ENCODE measurements at regions not wholly inside any gene's neighbourhood (a gene's known extent, or its start where the extent isn't known, plus 50 kb on each side); places are given as distances from the start of the nearest gene placed in this dataset.
"Not testable (repeated sequence)": the region's sequence is repeated elsewhere in the genome, so short reads cannot be mapped to it uniquely, and the experiment has no call there.

DNA sequence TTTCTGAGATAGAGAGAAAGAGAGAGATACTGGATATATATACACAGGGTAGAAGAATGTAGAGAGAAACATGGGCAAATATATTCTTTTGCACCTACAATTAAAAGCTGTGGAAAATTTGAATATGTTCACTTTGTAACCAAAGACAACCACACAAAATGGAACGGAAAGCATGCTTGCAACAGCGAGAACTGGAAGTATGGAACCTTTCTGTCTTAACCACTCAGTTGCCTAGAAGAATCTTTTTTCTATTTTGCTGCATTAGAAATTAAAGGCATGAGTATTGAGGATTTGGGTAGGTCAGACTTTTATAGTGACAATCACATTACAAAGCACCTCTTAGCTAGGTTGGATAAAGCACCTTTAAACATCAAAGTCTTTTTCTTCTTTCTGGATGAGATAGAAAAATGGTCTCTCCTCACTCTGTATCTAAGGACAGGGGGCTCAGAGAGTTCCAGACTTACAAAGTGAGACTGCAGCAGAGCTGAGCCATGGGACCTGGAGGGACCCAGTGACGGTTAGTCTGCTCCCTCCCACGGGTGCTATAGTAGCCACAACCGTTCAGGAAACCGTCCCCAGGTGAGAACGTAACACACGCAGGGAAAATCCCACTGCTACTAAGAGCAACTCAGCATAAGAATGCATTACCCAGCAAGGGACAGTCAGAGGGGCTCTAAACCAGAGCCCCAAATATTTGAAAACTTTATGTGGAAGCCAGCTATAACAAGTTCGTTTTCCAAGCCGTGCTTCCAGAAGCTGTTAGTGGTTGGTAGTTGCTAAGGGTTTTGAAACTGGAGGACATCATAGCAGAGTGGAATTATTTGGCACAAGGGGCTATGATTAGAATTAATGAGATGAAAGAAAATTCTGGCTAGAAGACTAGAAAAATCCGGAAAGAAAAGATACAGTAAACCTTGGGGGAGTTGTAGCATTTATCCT is 97.1 kb downstream of the DAD1 start:
- no peak for DNase-seq

DNA sequence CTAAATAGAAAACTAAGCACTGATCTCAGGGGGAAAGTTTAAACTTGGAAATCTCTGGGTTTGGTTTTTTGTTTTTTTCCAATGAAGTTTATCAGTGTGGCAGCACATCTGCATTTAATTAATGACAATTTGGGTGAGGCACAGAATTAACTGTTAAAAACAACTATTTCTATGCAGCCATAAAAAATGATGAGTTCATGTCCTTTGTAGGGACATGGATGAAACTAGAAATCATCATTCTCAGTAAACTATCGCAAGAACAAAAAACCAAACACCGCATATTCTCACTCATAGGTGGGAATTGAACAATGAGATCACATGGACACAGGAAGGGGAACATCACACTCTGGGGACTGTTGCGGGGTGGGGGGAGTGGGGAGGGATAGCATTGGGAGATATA is 98.0 kb downstream of the DAD1 start:
- not testable (repeated sequence) for DNase-seq

DNA sequence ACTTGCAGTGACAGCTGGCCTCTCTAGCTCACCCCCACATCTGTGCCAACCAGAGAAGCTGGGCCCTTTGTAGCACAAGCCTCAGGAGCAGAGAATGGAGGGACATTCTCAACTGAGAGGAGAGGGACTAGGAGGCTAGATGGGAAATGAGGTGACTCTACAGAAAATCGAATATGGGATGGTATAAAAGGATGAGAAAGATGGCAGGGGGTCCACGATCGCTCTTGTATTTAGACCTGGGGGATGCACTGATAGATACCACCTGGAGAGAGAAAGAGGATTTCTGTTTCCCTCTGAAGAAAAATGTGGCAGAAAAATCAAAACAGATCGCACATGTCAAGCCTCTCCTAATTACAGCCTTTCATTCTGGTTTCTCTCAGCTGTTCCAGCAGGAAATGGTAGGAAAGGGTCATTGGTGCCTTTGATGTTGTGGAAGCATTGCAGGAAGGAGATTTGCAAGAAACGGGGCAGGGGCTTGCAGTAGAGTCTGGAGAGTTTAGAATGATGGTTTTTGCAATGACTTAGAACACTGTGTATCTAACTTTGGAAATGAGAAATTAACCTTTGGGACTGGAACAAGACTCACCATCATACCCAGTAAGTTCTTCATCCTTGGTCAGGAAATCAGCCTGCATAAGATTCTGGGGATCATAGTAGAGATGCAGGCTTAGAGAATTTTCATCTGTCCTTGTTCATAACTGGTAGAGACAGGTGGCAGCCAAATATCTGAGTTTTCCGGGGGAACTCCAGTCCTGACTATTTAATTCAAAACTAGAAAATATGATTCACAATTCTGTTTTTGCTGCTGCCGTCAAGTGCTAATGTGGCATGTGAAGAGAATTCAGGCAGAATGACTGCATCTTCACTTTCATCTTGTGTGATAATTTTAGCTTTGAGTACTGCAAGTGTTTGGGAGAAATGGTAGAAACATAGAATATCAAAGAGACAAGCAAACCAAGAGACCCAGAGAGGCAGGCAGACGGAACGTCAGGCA is 98.8 kb downstream of the DAD1 start:
- DNase-seq = no peak

DNA sequence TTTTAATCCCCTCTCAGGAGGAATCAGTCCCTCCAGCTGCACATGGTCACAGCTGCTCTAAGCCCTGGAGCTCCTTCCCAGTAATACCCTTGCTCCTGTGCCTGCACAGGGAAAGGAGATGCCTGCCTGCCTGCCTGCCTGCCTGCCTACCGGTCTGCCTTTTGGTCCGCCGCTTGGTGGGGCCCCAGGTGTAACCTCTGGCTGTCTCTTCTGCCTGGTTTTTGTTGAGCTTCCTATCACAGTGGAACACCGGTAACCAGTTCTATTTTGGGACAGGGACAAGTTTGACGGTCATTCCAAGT is 99.8 kb downstream of the DAD1 start:
- DNase-seq = no peak

DNA sequence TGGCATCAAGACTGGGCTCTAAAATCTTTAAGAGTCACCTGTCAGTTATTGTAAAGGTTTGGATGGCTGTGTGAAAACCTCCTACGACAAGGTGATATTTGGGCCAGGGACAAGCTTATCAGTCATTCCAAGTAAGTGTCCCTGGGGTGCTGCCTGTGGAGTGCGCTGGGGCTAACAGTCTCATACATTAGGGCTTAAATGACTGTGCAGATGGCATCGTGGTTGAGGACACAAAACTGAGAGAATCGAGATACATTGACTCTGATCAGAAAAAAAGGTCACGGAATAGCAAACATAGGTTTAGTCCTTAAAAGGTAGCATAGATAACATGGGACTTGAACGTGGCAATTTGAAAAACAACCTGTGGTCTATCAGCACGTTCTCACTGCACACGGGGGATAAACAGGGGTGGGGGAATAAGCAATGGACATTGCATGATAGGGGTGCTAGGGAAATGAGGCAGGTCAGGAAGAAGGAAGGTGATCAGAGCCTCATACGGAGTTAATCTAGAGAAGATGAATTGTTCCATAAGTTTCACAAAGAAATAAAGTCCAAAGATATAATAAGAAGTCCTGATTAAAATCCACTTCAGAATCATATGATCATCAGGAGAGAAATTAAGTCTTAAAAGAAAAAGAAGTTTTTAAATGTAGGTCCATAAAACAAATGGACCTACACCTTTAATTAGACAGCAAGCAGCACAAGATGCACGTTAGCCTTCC is 100.3 kb downstream of the DAD1 start:
- no peak for DNase-seq

DNA sequence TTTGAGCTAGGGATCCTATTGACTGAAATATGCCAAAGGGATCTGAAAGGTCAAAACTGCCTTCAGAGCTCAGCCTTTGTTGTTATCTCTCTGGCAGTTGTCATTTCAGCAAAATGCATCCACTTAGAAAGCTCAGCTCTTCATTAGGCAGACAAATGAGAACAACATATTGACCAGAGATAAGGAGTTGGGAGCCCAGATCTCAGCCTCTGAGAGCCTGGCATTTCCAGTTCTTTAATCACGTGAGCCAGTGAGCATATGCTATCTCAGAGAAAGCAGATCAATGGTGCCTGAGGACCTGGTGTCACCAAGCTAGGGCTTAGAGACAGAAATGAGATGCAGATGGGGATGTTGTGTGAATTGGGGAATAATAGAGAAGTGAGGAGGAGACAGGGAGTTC is 101.1 kb downstream of the DAD1 start:
- no peak for DNase-seq

DNA sequence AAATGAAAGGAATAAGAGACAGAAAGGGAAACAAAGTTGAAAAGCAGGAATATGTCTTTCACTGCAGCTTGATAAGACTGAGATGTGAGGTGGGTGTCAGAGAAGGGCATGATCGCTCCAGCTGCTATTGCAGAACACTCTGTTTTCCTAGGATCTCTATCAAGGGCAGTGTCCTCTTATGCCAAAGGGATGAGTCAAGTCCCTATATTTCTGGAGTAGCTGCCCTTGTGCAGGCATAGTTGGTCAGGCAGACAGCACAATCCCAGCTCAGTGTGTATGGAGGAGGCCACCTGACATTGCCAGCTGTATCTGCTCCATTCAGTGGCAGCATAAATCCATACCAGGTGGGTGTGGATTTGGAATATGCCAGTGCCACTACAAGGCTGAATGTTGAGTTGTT is 101.6 kb downstream of the DAD1 start:
- DNase-seq = no peak

DNA sequence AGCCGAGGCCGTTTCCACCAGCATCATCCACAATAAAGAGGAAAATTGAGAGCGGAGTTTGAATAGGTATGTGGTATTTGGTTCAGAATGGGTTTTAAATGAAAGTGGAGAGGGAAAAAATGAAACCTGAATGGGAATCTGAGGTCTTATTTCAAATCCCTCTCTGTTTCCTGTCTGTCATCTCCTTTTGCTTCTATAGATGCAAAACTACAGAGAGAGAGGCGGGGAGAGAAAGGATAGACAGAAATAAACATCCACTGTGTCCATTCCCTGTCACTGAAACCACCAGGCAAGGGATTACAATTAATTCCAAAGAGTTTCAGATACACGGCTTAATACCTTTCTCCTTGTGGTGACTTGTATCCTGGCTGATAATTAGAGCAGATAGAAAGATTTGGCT is 102.3 kb downstream of the DAD1 start:
- no peak for DNase-seq

DNA sequence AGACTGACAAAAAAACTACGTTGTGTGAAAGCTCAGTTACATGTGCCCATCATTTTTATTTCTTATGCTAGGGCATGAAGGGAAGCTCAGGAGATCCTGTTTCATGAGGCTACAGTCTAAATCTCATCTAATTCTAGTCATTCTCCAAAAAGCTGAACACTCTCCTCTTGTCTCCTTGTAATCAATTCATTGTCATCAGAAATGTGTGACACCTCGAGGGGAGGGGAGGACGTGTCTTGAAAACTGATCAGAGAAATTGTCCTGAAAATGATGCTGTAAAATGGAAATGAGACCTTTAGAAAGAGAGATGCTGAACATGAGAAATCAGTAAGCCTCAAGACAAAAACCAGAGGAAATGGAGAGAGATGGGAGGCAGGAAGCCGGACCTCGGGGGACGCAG is 103.4 kb downstream of the DAD1 start:
- DNase-seq = no peak

DNA sequence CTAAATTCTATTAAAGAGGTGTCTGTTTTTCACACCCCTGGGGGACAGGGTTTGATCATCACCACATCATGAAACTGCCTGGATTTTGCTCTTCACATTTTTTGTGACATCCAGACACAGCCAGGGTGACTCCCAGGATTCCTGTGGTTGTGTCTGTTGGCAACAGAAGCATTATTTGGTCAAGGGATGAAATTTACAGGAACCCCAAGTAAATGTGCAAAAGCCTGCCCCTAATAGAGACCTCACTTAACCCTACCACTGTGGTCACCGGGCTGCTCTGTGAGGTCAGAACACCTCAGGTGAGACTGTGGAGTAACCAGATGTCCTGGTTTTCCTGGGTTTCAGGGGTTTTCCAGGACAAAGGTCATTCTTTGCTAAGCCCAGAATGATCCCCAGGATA is 103.8 kb downstream of the DAD1 start:
- no peak for DNase-seq

DNA sequence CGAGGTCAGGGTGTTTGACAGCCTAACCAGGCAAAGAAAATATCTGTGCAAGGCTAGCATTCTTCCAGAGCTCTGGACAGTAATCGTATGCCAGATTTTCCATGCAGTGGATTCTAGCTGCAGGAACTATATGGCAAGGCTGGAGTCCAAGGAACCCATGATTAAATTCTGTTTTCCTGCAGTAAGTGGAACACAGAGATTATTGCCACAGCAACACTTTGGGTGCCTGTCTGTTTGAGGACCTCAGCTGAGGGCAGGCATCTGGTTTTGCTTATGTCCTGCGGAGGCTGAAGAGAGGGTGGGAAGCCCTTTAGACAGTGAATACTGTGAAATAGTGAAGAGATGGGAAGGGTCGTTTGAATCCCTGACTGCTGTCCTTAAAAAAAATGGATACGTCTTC is 104.4 kb downstream of the DAD1 start:
- DNase-seq = no peak

DNA sequence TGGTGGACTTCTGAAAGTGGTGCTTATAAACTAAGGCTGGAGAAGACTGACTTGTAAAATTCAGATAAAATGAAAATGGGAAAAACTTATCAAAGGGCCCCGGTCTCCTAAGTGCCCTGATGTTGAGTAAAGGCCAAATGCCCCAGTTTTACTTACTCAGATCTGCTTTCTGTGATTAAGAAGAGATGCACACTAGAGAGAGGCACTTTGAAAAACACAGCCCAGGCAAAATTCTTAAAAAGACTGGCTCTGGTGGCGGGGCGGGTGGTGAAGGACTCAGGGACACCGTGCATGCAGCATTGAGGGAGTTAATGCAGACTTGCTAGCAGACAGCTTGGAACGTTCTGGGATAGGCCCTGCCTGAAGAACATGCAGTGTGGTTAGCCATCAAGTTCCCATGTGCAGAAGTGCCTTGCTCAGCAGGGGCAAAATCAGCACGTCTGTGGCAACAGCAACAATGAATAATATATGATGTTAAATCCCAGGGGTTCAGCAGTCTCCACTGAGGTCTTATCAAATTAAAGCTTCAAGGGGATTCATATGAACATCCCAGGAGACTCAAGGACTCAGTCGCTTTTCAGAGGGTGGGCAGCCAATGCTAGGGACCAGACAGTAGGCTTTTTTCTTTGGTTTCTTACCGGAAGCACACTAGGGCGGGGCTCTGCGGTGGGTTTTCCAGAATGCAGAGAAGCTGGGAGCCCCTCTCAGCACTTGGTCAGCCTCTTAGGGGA is 105.0 kb downstream of the DAD1 start:
- DNase-seq = no peak

DNA sequence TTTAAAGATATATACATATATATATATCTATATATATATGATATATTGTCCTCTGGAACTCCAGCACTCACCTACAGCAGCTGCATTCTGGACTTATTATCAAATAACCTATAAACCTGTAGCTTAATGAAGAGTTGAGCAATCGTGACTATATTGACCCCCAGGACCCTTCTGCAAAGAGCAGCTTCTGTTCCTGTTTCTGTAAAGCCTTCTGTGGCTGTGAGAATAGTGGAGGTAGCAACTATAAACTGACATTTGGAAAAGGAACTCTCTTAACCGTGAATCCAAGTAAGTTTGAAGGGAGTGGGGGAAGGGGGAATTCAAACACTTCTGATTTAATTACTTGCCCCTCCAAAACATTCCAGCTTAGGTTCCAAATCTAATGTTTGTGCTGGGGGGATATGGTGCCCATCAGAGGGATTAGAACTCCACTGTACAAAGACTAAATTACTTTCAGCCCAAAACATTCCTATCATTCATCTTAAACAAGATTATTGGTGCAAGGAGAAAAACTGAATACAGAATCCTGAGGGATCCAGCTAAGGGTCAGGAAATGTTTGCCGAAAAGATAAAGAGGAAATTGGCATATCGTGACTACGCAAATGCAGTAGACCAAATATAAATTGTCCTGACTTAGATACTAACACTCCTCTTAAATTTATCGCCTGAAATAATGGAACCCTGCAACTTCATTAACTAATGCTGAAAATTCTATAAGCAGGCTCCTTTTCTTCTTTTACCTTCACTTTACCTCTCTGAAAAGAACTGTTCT is 106.1 kb downstream of the DAD1 start:
- no peak for DNase-seq

DNA sequence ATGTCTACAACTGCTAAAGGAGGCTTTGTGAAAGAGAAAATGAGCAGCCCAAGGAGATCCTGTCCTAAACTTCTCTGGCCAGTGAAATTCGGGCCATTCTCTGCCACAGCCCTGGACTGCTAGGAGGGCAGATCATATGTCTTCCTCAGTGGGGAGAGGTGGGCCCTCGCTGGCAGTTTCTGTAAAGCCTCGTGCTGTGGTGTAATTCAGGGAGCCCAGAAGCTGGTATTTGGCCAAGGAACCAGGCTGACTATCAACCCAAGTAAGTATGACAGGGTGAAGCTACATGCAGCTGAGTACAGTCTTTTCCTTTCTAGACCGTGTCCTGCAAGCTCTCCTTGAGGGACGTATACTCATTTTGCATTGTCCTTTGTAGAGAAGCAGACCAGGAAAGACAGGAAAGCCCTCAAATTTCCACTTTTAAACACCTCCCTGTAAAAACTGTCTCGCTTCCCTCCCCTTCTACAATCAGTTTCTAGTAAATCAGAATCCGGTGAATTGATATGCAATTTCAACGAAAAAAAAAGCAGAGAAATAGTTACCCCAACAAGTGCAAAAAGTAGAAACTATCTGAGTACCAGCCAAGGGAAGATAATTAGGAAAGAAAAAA is 106.8 kb downstream of the DAD1 start:
- DNase-seq = no peak

DNA sequence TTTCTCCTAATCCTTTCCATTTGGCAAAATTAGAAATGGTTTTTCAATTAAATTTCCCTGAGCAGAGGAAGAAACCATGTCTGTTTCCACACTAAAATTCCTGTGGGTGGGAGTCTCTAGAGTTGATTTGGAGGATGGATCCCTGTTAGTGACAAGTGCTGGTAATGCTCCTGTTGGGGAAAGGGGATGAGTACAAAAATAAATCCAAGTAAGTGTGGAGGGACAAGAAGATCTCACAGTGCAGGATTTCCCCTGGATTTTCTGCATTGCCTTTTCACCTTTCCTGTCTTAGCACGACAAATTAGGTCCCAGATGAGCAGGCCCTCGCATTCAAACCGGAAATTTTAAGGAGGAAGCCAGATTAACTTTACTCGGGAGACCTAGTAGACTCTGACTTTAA is 107.5 kb downstream of the DAD1 start:
- no peak for DNase-seq

DNA sequence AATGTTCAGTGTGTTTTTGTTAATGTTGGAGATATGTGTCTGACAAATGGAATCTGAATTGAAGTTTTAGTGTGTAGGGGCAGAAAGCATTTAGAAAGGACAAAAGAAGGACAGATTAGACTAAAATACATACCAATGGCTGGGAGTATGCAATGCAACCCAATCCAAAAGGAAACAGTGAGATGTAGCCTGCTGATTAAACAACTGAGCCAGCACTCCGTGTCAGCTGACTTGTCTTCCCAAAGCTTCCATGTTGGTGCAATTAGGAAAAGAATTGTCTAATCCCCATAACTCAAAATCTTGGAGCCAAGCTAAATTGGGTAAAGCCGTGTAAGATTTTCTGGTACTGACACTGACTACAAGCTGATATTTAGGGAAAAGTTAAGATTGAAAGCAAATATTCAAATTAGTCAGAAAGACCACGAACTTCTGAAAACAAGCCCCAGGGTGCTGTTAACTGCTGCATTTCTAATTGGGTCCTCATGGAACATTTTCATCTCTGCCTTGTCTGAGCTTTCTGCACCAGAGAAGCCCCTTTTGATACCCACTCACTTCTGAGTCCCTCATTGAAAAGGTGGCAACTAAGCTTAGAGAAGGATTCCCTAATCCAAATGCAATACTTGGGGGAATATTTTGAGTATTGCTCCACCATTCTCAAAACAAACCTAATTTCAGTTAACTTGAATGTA is 109.1 kb downstream of the DAD1 start:
- DNase-seq = no peak

DNA sequence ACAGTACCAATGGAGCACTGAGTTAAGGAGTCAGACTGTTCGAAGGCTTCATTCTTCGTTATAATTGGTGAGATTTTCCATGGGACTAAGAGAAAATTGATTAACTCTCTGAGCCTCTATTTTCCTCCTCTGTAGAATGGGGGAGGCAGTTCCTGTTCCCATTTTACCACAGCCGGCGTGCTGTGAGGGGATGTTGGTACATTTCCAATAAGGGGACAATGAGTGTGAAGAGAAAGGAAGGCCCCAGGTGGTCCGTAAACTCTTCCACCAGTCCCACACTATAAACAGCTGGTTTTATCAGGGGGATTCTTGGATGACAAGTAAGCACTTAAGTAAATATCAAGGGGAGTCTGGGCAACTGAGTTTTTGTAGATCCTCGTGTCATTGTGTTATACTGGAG is 109.9 kb downstream of the DAD1 start:
- no peak for DNase-seq

DNA sequence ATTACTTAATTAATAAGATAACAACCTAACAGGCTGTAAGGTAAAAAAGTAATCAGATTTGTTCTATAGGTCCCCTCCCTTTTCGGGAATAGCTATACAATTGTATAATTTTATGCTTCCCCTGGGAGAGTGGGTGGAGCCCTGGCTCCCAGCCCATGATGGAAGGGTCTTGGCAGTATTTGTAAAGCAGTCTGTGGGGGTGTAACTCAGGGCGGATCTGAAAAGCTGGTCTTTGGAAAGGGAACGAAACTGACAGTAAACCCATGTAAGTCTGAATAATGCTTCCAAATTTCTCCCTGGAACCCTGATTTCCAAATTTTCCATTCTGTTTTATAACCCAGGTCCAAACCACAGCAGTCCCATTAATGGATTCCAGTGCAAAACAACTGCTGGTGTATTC is 110.4 kb downstream of the DAD1 start:
- no peak for DNase-seq

DNA sequence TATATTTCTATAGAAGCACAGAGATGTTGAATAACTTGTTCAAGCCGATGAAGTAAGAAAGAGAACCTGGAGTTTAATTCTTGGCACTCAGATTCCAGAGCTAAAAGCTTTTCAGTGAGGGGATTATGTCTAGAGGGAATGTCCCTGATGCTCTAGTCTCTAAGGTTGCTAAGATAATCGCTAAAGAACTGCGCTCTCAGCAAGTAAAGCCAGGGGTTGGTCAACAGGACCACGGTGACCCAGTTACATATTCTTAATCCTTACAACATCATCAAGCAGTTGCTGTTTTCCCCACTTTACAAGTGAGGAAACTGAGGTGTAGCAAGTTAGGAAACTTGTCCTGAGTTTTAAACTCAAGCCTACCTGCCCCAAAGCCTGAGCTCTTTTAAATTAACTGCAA is 110.8 kb downstream of the DAD1 start:
- DNase-seq = no peak

DNA sequence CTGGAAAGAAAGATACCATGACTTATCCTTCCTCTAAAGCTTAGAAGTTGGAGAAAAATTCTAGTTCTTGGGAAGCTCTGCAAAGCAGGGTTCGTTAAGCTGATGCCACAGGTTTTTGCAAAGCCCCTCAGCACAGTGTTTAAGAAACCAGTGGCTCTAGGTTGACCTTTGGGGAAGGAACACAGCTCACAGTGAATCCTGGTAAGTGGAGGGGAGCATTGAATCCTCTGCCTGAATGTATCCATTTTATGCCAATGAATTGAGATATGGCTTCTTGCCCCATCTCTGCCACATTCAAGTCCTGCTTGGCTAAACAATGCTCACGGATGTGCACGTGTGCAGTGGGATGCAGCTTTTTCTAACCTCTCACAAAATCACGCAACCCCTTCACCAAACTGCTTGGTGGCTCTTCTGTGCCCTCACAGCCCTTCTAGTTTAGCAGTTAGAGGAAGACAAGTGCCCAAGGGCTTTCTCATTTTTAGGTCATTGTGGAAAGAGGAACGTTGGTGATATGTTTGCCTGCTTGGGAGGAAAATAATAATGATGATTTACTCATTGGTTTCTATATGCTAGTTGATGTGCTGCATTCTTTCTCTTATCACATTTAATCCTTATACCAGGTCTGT is 111.3 kb downstream of the DAD1 start:
- DNase-seq = no peak
